ENCODE measurements at regions not wholly inside any gene's neighbourhood (a gene's known extent, or its start where the extent isn't known, plus 50 kb on each side); places are given as distances from the start of the nearest gene placed in this dataset.

GRCh38 chr2:133957724-133958480, 296.0 kb upstream of the MGAT5 start:
- Histone ChIP-seq H3K27ac (ENCODE audit: extremely low read depth, low read depth, low read length) (no peak overlapping the region), H3K79me2 (ENCODE audit: control insufficient read depth, insufficient read depth, low read length) (no peaks in the 10 kb centered on the region), H4K20me1 (replicated peaks; ENCODE audit: control insufficient read depth, insufficient read depth, low read length) (no peaks in the 10 kb centered on the region), H3K9me1 (ENCODE audit: control insufficient read depth, insufficient read depth, low read length) (no peaks in the 10 kb centered on the region), H3K27me3 (ENCODE audit: control insufficient read depth in 2 of 2, insufficient read depth in 2 of 2, low read length in 2 of 2) (no peaks in the 10 kb centered on the region; a peak in 1 of 5 replicates), H3K4me1 (replicated peaks in 1 of 2; ENCODE audit: control insufficient read depth in 2 of 2, insufficient read depth in 2 of 2, low read length in 2 of 2) (no peaks in the 10 kb centered on the region), H2AFZ (ENCODE audit: low read depth, low read length) (no peak overlapping the region), H3K4me2 (ENCODE audit: insufficient read depth, low read length) (no peak overlapping the region), H3K9me3 (replicated peaks; ENCODE audit: control insufficient read depth, insufficient read depth, low read depth, low read length) (no peaks in the 10 kb centered on the region), H3K4me3 (no peak overlapping the region), H3K36me3 (ENCODE audit: control insufficient read depth, insufficient read depth, low read length) (no peaks in the 10 kb centered on the region), H3K9ac (ENCODE audit: insufficient read depth in 1 of 2, low read depth in 2 of 2, low read length in 2 of 2) (no peak overlapping the region)
- intact Hi-C loops (cut with micrococcal nuclease) (no loop called here), in situ Hi-C loops (cut with MboI) (no loop called here)
- FAIRE-seq, result no peak
- POLR2A ChIA-PET, result interaction anchor here (0.8 kb wide), 1 partner anchor 125 kb away, joined by 4 read pairs; no protein-coding TSS in a partner anchor
- WGBS (ENCODE audit: insufficient coverage, low coverage, missing lambda C conversion rate), result 0% methylated on average over 5 of the region's 6 CpGs
- TF ChIP-seq ELF2 (CRISPR knock-in tag; IDR thresholded peaks at IDR 0.05) (no peak), NRF1 (conservative IDR thresholded peaks at IDR 0.05 in 1 of 2, IDR thresholded peaks at IDR 0.05 in 1 of 2) (no peak)
- no peak for DNase-seq (ENCODE audit: extremely low read depth in 1 of 4, low spot score in 3 of 4)
- no peak for ATAC-seq
- CTCF ChIA-PET (ENCODE audit: low intra/inter-chr PET ratio), result no interaction called here
- BruUV-seq (replicated peaks), result no TSS peak

GRCh38 chr2:133959066-133959465, 294.8 kb upstream of the MGAT5 start:
- no TSS peak for BruUV-seq (replicated peaks)
- ATAC-seq (peak; percentile 41; the same call in 1 of the 3 replicates), DNase-seq (ENCODE audit: extremely low read depth in 1 of 4, low spot score in 3 of 4) (no peak), FAIRE-seq (no peak)
- POLR2A ChIA-PET, result no interaction called here
- Histone ChIP-seq H3K4me1 (replicated peaks in 1 of 2; ENCODE audit: control insufficient read depth in 2 of 2, insufficient read depth in 2 of 2, low read length in 2 of 2) (no peaks in the 10 kb centered on the region), H4K20me1 (replicated peaks; ENCODE audit: control insufficient read depth, insufficient read depth, low read length) (no peaks in the 10 kb centered on the region), H3K27ac (ENCODE audit: extremely low read depth, low read depth, low read length) (no peak overlapping the region), H3K9me1 (ENCODE audit: control insufficient read depth, insufficient read depth, low read length) (no peaks in the 10 kb centered on the region), H3K27me3 (ENCODE audit: control insufficient read depth in 2 of 2, insufficient read depth in 2 of 2, low read length in 2 of 2) (no peaks in the 10 kb centered on the region; a peak in 1 of 5 replicates), H3K9ac (ENCODE audit: insufficient read depth in 1 of 2, low read depth in 2 of 2, low read length in 2 of 2) (no peak overlapping the region), H3K4me3 (no peak overlapping the region), H3K36me3 (ENCODE audit: control insufficient read depth, insufficient read depth, low read length) (no peaks in the 10 kb centered on the region), H3K4me2 (ENCODE audit: insufficient read depth, low read length) (no peak overlapping the region), H3K79me2 (ENCODE audit: control insufficient read depth, insufficient read depth, low read length) (no peaks in the 10 kb centered on the region), H3K9me3 (replicated peaks; ENCODE audit: control insufficient read depth, insufficient read depth, low read depth, low read length) (no peaks in the 10 kb centered on the region), H2AFZ (ENCODE audit: low read depth, low read length) (no peak overlapping the region)
- in situ Hi-C loops (cut with MboI), result no loop called here
- CTCF ChIA-PET (ENCODE audit: low intra/inter-chr PET ratio), result no interaction called here
- intact Hi-C loops (cut with micrococcal nuclease), result no loop called here
- 0% methylated on average over 1 of the region's 1 CpG for WGBS (ENCODE audit: insufficient coverage, low coverage, missing lambda C conversion rate)
- TF ChIP-seq ZNF143 (CRISPR knock-in tag; IDR thresholded peaks at IDR 0.05) (no peak), EHMT2 (IDR thresholded peaks at IDR 0.05) (no peak), CREB5 (CRISPR knock-in tag; IDR thresholded peaks at IDR 0.05) (no peak), SREBF1 (IDR thresholded peaks at IDR 0.05; ENCODE audit: borderline replicate concordance, low read depth, low read length) (no peak), ZNF717 (CRISPR knock-in tag; IDR thresholded peaks at IDR 0.05) (no peak), ZNF41 (CRISPR knock-in tag; conservative IDR thresholded peaks at IDR 0.05) (no peak), ETS2 (tag; IDR thresholded peaks at IDR 0.05; ENCODE audit: borderline replicate concordance, poor library complexity, severe bottlenecking) (no peak), HNRNPUL1 (IDR thresholded peaks at IDR 0.05; ENCODE audit: low read length) (no peak), SRF (CRISPR knock-in tag; IDR thresholded peaks at IDR 0.05) (no peak), RBM15 (IDR thresholded peaks at IDR 0.05; ENCODE audit: insufficient read depth, low read length) (no peak), ZNF280B (CRISPR knock-in tag; IDR thresholded peaks at IDR 0.05) (no peak), GABPB2 (CRISPR knock-in tag; conservative IDR thresholded peaks at IDR 0.05) (no peak), PML (IDR thresholded peaks at IDR 0.05; ENCODE audit: low read length) (no peak)
